NCI-H82 (cell line): ENCODE measurements at regions not wholly inside any gene's neighbourhood (a gene's known extent, or its start where the extent isn't known, plus 50 kb on each side); places are given as distances from the start of the nearest gene placed in this dataset.
"Not testable (repeated sequence)": the region's sequence is repeated elsewhere in the genome, so short reads cannot be mapped to it uniquely, and the experiment has no call there.

Experiments used
- DNase-seq: peaks from one replicate; lab custom pipeline; 2025; lab: John Stamatoyannopoulos, UW

DNA sequence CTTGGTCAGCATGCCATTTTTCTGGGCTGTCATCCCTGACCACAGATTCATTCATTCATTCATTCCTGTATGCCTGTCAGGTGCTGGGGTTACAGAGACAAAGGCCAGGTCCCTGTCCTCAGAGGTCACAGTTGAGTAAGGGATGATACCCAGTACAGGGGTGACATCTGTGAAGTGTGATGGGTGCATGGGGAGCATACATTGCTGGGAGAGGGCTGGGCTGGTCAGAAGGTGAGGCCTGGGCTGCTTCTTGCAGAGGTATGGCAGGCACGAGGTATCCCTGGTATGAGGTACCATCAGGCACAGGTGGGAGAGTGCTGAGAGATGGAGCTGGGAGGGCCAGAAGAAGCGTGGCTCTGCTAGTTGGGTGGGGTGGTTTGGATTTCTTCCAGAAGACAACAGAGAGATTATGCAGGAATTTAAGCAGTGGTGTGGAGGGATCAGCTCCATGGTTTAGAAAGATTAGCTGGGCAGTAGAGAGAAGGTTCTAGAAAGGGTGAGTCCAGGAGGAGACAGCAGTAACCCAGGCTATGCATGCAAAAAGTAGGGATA, 181.9 kb upstream of the HAAO start:
- DNase-seq = no peak

DNA sequence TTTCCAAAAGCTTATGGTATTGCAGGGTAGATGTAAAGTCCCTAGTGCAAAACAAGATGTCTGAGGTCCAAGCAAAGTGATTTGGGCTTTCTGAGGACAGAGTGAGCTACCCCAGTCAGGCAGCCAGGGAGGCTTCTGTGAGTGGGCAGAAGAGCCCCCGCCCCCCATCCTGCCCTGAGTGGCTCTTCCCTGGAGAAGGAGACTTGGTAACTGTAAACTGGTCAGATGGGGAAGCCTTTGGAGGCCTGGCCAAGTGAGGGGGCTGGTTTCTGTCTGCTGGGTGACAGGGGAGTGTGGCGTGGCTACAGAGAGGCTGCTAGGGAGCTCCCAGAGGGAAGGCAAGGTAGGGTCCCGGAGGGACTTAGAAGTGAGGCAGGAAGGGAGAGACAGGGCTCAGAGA, 181.3 kb upstream of the HAAO start:
- DNase-seq = no peak

DNA sequence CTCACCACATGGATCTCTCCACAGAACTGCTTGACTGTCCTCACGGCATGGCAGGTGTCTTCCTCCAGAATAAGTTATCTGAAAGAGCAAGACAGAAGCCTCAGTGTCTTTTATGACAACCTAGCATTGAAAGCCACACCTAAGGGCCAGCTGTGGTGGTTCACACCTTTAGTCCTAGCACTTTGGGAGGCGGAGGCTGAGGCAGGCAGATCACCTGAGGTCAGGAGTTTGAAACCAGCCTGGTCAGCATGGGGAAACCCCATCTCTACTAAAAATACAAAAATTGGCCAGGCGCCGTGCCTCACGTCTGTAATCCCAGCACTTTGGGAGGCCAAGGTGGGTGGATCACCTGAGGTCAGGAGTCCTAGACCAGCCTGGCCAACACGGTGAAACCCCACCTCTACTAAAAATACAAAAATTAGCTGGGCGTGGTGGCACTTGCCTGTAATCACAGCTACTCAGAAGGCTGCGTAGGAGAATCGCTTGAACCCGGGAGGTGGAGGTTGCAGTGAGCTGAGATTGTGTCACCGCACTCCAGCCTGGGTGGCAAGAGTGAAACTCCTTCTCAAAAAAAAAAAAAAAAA, 180.6 kb upstream of the HAAO start:
- not testable (repeated sequence) for DNase-seq

DNA sequence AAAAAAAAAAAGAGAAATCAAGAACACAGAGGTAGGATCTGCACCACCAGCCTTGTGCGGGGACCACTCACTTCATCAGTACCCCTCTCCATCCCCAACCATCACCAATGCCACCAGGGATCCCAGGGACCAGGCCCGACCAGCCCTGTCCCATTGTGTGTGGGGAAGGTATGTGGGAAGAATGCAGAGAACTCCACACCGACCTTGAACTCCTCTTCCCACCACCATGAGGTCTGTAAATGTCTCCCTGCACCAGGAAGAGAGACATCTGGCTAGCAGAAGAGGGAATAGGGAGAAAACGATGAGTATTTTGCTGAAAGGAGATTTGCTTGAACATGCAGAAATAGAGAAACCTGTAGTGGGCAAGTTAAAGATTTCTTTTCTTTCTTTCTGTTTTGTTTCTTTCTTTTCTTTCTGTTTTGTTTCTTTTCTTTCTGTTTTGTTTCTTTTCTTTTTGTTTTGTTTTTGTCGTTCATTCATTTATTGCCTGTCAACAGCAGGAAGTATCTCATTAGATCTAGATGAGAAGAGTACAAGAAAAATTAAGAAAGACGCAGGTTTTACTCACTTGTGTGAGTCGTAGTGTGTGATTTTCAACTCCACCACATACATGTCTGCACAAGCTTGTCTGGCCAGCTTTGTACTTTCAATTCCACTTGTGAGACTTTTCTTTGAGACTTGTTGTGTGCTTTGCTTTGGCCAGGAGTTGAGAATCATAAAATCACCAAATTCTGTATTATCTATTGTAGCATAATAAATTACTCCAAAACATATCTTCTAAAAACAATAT, 179.8 kb upstream of the HAAO start:
- no peak for DNase-seq

DNA sequence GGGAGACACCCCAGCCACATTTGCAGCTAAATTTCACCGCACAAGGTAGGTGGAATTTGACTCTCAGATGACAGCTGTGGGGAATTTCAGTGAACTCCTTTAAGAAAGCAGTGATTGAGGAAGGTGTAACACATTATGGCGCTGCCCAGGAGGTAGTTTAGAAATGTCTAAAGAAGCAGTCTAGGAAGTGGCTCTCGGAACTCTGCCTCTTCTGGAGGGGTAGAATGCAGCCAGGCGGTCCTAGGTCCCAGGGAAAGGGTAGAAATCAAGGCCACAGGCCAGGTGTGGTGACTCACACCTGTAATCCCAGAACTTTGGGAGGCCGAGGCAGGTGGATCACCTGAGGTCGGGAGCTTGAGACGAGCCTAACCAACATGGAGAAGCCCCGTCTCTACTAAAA, 179.0 kb upstream of the HAAO start:
- DNase-seq = no peak

DNA sequence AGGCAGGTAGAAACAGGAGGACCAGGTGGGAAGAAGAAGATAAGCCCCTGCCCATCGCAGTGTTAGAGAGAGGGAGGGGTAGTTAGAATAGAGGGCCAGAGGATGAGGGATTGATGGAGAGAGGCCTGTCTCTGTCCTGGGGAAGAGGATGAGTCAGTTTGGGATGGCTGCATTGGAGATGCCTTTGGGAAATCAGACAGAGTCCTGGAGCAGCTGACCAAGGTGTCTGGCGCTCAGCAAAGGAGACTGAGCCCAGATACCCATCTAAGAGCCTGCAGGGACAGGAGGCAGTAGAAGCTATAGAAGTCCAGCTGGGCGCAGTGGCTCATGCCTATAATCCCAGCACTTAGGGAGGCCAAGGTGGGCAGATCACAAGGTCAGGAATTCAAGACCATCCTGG, 177.8 kb upstream of the HAAO start:
- DNase-seq = no peak

DNA sequence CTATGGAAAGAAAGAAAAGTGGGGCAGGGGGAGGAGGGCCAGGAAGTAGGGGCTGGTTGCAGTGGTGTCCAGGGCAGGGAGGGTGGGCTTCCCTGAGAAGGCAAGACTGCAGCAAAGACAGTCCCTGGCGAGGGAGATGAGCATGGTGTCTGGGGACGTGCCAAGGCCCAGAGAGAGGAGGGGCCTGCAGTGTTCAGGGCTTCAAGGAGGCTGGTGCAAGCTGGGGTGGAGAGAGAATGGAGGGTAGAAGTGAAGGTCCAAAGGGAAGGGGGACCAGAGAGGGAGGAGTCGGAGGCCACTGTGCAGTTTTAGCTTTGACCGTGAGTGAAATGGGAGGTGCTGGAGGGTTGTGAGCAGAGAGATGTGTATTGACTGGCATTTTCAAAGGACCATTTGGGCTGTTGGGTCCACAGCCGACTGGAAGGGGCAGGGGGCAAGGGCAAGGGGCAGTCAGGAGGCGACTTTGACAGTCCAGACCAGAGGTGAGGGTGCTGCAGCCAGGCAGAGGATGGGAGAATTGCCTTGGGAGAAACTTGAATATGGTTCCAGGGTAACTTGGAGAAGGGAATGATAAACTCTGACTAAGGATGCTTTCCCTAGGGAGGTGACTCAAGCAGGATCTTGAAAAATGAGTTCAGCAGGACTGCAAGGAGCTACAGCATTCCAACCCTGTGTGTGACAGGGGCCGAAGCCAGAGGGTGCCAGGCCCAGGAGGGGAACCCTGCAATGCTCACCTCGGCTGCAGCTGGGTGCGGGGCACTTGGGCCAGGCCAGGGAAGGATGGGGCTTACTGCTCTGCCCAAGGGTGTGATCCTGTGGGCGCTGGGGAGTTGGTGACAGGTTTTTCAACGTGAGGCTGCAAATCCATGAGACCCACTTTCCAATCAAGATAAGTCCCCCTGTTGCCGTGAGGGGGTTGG, 177.1 kb upstream of the HAAO start:
- no peak for DNase-seq

DNA sequence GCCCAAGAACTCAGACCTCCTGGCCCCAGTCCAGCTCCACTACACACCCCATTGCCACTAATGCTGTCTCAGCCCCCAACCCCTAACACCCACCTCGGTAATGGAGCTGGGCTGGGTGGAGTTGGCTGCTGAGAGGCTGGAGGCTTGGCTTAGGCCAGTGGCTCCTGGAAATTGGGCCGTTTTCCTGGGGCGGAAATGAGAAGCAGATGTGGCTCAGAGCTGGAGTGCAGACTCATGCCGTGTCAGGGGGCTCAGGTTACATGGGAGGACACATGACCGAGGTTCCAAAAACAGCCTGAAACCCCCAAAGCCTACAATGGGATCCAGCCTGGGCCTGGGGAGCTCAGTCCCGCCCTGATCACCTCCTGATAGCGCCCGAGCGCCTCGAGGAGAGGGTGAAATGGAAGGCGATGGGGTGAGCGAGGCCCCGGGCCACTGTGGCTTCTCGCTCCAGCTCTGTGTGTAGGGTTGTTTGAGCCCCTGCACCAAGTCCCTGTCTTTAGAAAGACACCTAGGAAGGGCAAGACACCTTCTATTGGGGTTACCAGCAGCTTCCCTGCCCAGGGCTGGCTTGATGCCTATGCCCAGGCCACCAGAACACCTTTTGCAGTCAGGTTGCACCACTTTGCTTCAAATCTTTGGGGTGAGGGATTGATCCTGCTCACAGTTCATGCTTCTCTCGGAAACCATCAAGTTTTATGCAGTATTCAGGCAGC, 175.7 kb upstream of the HAAO start:
- DNase-seq = no peak

DNA sequence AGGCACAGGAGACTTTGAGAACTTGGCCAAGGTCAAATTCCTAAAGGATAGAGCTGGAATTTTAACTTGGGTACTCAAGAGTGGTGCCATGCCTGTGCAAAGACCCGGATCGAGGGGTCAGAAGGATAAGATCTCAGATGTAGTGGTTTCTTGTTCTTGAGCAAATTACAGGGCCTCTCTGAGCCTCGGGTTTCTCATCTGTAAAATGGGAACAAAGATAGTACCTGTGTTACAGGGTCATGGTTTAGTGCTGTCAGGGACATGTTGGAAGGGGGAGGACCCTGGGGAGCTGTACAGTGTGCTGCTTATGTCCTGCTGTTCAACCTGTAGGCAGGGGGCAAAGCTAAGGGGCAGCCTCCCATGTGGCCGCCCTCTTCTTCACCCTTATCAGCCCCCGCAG, 173.5 kb upstream of the HAAO start:
- no peak for DNase-seq

DNA sequence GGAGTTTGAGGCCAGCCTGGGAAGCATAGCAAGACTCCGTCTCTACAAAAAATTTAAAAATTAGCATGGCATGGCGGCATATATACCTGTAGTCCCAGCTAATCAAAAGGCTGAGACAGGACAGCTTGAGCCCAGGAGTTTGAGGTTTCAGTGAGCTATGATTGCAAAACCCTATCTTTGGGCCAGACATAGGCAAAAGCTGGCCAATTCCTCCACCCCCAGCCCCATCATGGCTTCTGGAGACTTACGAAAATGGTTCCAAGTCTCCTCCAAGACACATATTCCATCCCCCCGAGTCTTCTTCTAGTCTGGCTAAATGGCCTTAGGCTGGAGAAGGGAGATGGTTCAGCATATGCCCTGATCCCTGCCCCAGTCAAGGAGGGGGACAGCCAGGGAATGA, 172.8 kb upstream of the HAAO start:
- no peak for DNase-seq

DNA sequence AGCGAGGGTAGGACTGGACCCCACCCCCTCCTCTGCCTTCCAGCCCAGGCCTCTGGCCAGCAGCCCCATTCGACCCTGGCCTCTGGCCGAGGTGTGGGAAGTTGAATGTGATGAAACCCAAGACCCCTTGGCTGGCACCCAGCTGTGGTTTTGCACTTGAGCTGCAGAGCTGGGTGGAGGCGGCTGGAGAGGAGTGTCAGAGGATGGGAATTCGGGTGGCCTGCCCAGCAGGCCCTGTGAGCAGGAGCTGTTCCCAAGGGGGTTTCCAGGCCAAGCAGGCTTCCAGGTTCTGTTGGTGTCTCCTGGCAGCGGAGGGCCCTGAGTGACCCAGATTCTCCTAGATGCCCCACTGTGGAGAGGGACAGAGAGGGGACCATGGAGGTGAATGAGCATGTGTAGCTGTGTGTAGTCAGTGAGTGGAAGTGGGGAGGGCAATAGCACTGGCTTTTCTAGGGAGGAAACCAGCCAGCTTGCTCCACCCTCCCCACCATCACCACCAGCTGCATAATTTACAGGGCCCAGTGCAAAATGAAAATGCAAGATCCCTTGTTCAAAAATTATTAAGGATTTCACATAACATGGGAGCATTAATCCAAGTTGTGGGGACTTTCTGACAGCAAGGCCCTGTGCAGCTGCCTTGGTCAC, 172.2 kb upstream of the HAAO start:
- DNase-seq = no peak

DNA sequence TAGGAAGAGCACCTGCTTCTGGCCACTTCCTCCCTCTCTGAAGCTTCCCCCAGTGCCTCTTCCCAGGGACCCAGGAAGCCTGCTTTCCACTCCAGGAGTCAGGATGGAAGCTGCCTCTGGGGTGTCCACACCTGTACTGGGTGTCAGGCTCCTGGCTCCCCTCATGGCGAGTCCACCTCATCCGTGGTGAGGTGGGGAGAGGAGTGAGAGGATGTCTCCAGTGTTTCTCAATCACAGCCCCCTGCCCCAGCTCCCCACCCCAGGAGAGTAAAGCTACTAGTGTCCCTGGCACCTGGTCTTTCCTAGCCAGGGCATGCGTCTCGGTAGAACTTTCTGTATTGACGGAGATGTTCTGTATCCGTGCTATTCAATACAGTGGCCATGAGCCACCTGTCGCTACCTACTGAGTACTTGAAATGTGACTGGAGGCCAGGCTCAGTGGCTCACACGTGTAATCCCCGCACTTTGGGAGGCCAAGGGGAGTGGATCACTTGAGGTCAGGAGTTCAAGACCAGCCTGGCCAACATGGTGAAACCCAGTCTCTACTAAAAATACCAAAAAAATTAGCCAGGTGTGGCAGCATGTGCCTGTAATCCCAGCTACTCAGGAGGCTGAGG, 171.2 kb upstream of the HAAO start:
- DNase-seq = no peak

DNA sequence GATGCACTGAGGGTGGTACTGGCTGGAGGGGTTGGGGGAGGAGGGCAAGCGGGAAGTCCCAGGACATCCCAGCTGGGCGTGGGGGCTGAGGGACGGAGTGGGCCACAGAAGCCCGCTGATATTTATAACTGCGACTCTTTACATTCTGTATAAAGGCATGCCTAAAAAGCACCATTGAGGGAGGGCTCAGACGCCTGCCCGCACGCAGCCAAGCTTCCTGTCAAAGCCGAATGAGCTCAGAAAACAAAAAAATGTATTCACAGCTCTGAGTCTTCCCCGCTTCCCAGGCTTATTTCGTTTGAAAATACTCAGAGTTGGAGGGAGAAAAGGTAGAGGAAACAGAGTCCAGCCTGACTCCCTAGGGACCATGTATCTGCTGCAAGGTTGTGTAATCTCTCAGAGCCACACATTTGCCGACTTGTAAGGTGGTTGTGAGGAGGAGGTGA, 170.1 kb upstream of the HAAO start:
- DNase-seq = no peak

DNA sequence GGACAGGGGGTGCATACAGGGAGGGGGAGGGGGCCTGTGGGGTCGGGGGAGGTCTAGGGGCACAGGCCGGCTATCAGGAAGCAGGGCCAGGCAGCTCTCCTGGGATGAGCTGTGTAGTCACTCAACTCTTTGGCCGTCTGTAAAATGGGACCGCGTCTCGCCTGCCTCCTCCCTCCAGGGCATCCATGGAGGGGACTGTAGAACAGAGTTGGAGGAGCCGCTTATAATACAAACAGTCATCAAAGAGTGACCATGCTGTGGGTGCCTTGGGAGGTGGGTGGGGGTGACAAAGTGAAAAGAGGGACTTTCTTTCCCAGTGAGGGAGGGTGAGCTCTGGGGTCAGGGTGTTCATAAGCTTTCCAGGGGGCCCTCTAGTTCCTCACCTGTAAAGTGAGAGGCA, 169.6 kb upstream of the HAAO start:
- DNase-seq = no peak

DNA sequence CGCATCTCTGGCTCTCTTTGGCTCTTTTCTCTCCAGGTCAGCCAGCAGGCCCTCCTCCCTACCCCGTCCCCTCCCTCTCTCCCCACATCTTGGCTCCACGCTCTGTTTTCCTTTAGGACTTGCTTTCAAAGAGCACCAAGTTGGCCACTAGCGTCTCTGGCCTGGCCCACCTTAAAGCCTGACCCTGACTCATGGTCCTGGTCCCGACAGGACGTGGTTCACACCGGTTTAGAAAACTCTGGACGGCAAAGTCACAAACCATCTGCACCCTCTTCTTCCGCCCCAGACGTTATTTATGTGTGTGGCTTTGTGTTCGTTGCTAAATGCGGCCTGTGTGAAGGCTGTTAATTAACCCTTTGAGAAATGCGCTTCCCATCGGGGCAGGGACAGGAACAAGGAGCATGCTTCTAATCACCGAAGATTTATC, 169.0 kb upstream of the HAAO start:
- no peak for DNase-seq

DNA sequence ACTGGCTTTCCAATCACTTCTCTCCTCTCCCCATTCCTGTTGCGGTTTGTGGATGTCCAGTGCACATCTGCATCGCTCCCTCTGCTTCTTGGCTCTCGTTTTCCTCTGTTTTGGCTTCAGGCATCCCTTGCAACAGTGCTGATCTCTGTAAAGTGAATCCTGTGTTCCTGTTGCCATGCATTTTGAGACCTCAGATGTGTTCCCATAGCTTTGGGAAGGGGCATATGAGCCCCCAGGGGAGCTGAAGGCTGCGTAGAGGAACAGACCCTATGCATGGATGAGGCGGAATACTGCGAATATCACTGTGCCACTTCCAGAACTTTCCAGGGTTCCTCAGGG, 168.4 kb upstream of the HAAO start:
- no peak for DNase-seq

DNA sequence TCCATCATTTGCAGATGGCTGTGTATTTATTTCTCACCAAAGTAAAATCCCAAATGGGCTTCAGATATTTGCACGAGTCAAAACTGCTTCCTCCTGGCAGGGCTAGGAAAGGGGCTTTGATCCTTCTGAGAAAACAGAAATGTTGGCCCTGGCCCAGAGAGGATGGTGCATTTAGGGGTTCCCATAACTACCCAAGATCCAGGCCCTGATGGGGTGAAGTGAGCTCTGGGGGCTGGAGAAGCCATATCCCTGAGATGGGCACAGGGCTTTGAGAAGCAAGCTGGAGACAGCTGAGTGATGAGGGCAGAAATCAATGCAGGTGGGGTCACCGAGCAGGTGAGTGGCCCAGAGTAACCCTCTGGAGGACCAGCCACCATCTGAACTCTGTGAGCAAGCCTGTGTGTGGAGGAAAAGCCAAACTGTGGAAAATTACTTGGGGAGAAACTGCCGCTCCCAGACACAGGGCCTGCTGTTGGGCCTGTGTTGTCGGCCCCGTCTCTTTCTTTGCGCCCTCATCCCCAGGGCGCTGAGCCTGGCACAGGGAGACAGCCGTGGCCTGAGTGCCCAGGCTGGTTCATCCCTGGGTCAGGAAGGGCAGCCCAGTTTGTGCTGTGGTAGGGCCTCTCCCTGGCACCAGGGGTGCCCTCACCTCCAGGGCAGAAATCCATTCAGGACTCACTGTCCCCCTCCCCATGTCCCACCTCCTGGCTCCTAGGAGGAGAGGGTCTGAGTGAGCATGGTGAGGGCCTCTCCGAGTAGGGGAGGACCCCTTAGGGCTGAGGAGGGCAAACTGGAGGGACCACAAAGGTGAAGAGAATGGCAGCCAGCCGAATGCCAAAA, 167.8 kb upstream of the HAAO start:
- no peak for DNase-seq

DNA sequence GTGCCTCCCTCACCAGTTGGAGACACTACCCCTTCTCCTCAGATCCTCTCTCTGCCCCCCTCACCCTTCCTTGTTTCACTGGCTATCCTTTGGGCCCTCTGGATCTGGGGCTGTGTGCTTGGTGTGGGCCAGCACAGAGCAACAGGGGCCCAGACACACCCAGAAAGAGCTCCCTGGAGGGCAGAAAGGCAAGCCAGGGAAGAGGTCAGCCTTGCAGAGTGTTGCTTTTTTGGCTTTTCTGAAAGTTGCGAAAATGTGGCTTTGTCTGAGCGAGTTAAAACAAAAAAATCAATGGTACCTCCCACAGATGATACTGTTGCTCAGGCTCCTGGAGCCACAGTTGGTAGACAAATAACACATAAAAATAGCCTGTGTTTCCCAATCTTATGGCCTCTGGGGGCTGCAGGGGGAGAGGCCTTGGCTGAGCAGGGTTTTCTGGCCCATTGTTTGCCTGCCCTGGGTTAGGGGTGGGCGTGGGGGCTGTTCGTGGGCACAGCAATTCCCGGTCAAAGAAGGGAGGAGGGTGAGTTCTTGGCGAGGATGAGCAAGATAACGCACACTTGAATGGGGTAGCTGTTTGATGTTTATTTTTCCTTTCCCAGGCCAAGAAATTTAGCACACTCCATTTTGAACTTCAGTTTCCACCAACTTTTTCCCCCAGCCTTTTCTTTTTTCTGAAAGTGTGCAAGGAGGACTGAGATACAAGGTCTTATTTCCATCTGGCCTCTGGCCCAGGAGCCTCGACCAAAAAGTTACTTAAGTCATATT, 167.0 kb upstream of the HAAO start:
- no peak for DNase-seq

DNA sequence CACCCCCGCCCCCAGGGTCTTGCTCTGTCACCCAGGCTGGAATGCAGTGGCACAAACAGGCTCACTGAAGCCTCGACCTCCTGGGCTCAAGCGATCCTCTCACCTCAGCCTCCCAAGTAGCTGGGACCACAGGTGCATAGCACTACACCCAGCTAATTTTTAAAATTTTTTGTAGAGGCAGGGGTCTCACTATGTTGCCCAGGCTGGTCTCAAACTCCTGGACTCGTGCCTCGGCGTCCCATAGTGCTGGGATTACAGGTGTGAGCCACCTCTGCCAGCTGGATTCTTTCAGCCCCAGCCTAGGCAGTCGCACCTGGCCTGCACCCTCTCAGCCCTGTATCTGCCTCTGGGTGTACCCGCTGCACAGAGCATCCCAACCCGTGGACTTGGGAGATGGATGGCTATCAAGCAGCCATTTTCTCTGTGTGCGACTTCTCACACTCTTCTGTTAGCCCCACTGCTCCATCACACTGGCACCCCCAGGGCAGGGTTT, 166.4 kb upstream of the HAAO start:
- no peak for DNase-seq
